Caco-2 (cell line): ENCODE measurements at regions not wholly inside any gene's neighbourhood (a gene's known extent, or its start where the extent isn't known, plus 50 kb on each side); places are given as distances from the start of the nearest gene placed in this dataset.

Experiments
- BruUV-seq: library from RNA; stranded (reverse); fragments of 400-500 nt; replicated peaks from 2 replicates; lab custom pipeline; 2021; lab: Mats Ljungman, UMichigan
- CTCF ChIA-PET: fragments of 300-600 bp; sonication (Branson Sonifier 250); formaldehyde crosslinking; loops from one replicate; lab custom pipeline; 2022; ENCODE audit warnings: antibody characterized with exemption; lab: Charles Lee
- POLR2A ChIA-PET: fragments of 300-600 bp; sonication (Branson Sonifier 250); formaldehyde crosslinking; loops from one replicate; lab custom pipeline; 2022; ENCODE audit warnings: antibody characterized with exemption; lab: Charles Lee
- DNase-seq, 2 experiments: peaks; one replicate each; pipeline versions ENCODE4 v3.0.0 to v3.0.0-alpha.2; 2020 to 2022
- H3K27me3 ChIP-seq: replicated peaks from 2 replicates; pipeline ENCODE4 v1.6.0; 2011; ENCODE audit warnings: low read length; ENCODE audit not compliant: control insufficient read depth, insufficient read depth
- H3K36me3 ChIP-seq: 2 replicates; pipeline ENCODE4 v1.5.1; 2011; ENCODE audit warnings: low read length; ENCODE audit not compliant: control insufficient read depth, insufficient read depth
- H3K4me1 ChIP-seq: fragments of 250-450 bp; sonication (Bioruptor Pico); 2 replicates; pipeline ENCODE4 v1.5.1; 2020; ENCODE audit warnings: mild to moderate bottlenecking
- H3K4me3 ChIP-seq: 2 replicates; pipeline ENCODE4 v1.5.1; 2011; ENCODE audit warnings: low read depth, mild to moderate bottlenecking, control low read depth, low read length
- H3K9me3 ChIP-seq: fragments of 250-450 bp; sonication (Bioruptor Pico); 2 replicates; pipeline ENCODE4 v1.5.1; 2020; ENCODE audit warnings: mild to moderate bottlenecking, moderate library complexity
- H3K27ac Mint-ChIP-seq: one replicate; pipeline ENCODE4 v1.8.0; 2022; ENCODE audit warnings: mixed read lengths; ENCODE audit not compliant: unreplicated experiment
- H3K27me3 Mint-ChIP-seq: one replicate; pipeline ENCODE4 v1.8.0; 2022; ENCODE audit warnings: mixed read lengths; ENCODE audit not compliant: insufficient read depth, unreplicated experiment
- H3K36me3 Mint-ChIP-seq: one replicate; pipeline ENCODE4 v1.8.0; 2022; ENCODE audit warnings: mild to moderate bottlenecking, mixed read lengths; ENCODE audit not compliant: insufficient read depth, unreplicated experiment
- H3K4me1 Mint-ChIP-seq: one replicate; pipeline ENCODE4 v1.8.0; 2022; ENCODE audit warnings: low read depth, mixed read lengths; ENCODE audit not compliant: unreplicated experiment
- H3K4me3 Mint-ChIP-seq: one replicate; pipeline ENCODE4 v1.8.0; 2022; ENCODE audit warnings: mild to moderate bottlenecking, moderate library complexity, mixed read lengths; ENCODE audit not compliant: unreplicated experiment
- H3K9me3 Mint-ChIP-seq: one replicate; pipeline ENCODE4 v1.8.0; 2022; ENCODE audit warnings: mixed read lengths; ENCODE audit not compliant: unreplicated experiment
- intact Hi-C: fragments of 100-400 bp; cut with micrococcal nuclease; formaldehyde crosslinking; loops from one replicate; pipeline ENCODE4 v1.10.0; 2022; ENCODE audit not compliant: unreplicated experiment
- TF ChIP-seq, protein P1 (sequence below), 2 experiments: fragments of 200-600 bp in 1 of 2; IDR thresholded peaks; 1 replicate in 1 of 2; 2 replicates in 1 of 2; pipeline versions ENCODE4 v1.5.1 to v1.8.0; 2011 to 2022; ENCODE audit warnings: antibody characterized with exemption in 1 of 2, control low read depth in 1 of 2, inconsistent platforms in 1 of 2, low read depth in 1 of 2, low read length in 1 of 2, mild to moderate bottlenecking in 1 of 2, moderate library complexity in 1 of 2; ENCODE audit not compliant: insufficient read depth in 1 of 2, severe bottlenecking in 1 of 2, unreplicated experiment in 1 of 2

DNA sequence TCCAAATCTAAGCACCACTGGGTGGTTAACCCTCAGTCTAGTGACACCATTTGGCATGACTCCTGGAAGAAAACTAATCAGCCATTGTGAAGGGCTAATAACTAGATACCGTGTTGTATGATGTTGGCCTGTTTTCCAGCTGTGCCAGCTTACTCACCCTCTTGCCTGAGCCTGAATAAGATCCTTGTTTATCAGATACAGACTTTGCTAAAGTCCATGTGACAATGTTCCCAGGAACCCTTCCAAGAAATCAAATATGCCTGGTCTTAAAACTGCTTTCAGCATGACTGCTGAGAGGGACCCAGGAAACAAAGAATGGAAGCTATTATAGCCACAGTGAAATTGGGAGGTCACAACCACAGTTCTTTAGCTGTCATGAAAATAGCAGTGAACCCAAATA is 640.8 kb upstream of the INTU start:
- H3K36me3 ChIP-seq, result no peaks in the 10 kb centered on the region
- H3K4me1 ChIP-seq, result no peaks in the 10 kb centered on the region
- TF ChIP-seq, protein P1, sequence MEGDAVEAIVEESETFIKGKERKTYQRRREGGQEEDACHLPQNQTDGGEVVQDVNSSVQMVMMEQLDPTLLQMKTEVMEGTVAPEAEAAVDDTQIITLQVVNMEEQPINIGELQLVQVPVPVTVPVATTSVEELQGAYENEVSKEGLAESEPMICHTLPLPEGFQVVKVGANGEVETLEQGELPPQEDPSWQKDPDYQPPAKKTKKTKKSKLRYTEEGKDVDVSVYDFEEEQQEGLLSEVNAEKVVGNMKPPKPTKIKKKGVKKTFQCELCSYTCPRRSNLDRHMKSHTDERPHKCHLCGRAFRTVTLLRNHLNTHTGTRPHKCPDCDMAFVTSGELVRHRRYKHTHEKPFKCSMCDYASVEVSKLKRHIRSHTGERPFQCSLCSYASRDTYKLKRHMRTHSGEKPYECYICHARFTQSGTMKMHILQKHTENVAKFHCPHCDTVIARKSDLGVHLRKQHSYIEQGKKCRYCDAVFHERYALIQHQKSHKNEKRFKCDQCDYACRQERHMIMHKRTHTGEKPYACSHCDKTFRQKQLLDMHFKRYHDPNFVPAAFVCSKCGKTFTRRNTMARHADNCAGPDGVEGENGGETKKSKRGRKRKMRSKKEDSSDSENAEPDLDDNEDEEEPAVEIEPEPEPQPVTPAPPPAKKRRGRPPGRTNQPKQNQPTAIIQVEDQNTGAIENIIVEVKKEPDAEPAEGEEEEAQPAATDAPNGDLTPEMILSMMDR (IDR thresholded peaks at IDR 0.05; ENCODE audit: insufficient read depth in 1 of 2, low read depth in 1 of 2, low read length in 1 of 2, severe bottlenecking in 1 of 2, unreplicated experiment in 1 of 2), result no peak
- no peak overlapping the region for H3K4me3 ChIP-seq
- Mint-ChIP-seq H3K4me1 (no peaks in the 10 kb centered on the region), H3K36me3 (no peaks in the 10 kb centered on the region), H3K4me3 (no peak overlapping the region), H3K27ac (no peak overlapping the region), H3K9me3 (no peaks in the 10 kb centered on the region), H3K27me3 (no peaks in the 10 kb centered on the region)
- POLR2A ChIA-PET, result no interaction called here
- CTCF ChIA-PET, result no interaction called here
- no peak for DNase-seq
- BruUV-seq, result no TSS peak
- no peaks in the 10 kb centered on the region for H3K9me3 ChIP-seq
- no peaks in the 10 kb centered on the region for H3K27me3 ChIP-seq
- intact Hi-C loops, result no loop called here

DNA sequence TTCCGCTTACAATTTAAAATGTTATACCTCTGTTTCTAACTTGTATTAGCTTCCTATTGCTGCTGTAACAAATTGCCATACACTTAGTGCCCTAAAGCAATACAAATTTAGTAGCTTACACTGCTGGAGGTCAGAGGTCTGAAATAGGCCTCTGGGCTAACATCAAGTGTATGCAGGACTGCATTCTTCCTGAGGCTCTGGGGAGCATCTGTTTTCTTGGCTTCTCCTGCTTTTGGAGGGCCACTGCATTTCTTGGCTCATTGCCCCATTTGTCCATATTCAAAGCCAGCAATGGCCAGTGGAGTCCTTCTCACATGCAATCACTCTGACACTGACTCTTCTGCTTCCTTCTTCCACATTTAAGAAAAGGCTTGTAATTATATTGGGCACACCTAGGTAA is 639.8 kb upstream of the INTU start:
- BruUV-seq, result no TSS peak
- no peaks in the 10 kb centered on the region for H3K27me3 Mint-ChIP-seq
- TF ChIP-seq, protein P1 (IDR thresholded peaks at IDR 0.05; ENCODE audit: insufficient read depth in 1 of 2, low read depth in 1 of 2, low read length in 1 of 2, severe bottlenecking in 1 of 2, unreplicated experiment in 1 of 2), result no peak
- POLR2A ChIA-PET, result no interaction called here
- H3K9me3 Mint-ChIP-seq, result no peaks in the 10 kb centered on the region
- H3K27me3 ChIP-seq, result no peaks in the 10 kb centered on the region
- no peaks in the 10 kb centered on the region for H3K9me3 ChIP-seq
- intact Hi-C loops, result no loop called here
- no peaks in the 10 kb centered on the region for H3K36me3 ChIP-seq
- no peaks in the 10 kb centered on the region for H3K4me1 Mint-ChIP-seq
- no peak for DNase-seq
- no peak overlapping the region for H3K4me3 ChIP-seq
- H3K27ac Mint-ChIP-seq, result no peak overlapping the region
- no peaks in the 10 kb centered on the region for H3K4me1 ChIP-seq
- CTCF ChIA-PET, result no interaction called here
- no peaks in the 10 kb centered on the region for H3K36me3 Mint-ChIP-seq
- H3K4me3 Mint-ChIP-seq, result no peak overlapping the region

DNA sequence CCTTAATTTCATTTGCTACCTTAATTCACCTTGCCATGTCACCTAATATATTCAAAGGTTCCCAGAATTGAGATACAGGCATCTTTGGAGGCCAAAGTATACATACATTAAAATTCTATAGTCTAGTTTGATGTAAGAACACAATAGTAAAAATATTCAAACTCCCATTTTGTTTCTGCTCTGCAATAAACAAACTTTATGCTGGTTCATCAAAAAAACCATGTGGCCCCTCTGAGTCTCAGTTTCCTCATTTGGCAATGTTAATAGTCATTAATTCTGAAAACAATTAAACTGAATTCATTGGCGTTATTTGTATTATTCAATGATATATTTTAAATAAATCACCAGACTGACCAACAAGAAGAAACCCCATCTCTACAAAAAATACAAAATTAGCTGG is 639.4 kb upstream of the INTU start:
- DNase-seq, result no peak
- no TSS peak for BruUV-seq
- TF ChIP-seq, protein P1 (IDR thresholded peaks at IDR 0.05; ENCODE audit: insufficient read depth in 1 of 2, low read depth in 1 of 2, low read length in 1 of 2, severe bottlenecking in 1 of 2, unreplicated experiment in 1 of 2), result no peak
- Histone ChIP-seq H3K36me3 (no peaks in the 10 kb centered on the region), H3K9me3 (no peaks in the 10 kb centered on the region), H3K4me3 (no peak overlapping the region), H3K27me3 (no peaks in the 10 kb centered on the region), H3K4me1 (no peaks in the 10 kb centered on the region)
- intact Hi-C loops, result no loop called here
- Mint-ChIP-seq H3K9me3 (no peaks in the 10 kb centered on the region), H3K27me3 (no peaks in the 10 kb centered on the region), H3K4me1 (no peaks in the 10 kb centered on the region), H3K27ac (no peak overlapping the region), H3K4me3 (no peak overlapping the region), H3K36me3 (no peaks in the 10 kb centered on the region)
- ChIA-PET POLR2A (no interaction called here), CTCF (no interaction called here)
